CD4-positive, alpha-beta T cell (primary cell): ENCODE measurements at regions not wholly inside any gene's neighbourhood (a gene's known extent, or its start where the extent isn't known, plus 50 kb on each side); places are given as distances from the start of the nearest gene placed in this dataset.
"Not testable (repeated sequence)": the region's sequence is repeated elsewhere in the genome, so short reads cannot be mapped to it uniquely, and the experiment has no call there.

Source experiments
- ATAC-seq: fragments of 200-7000 bp; cut with Tn5 transposase; one replicate; pipeline ENCODE4 v1.10.0; 2022; ENCODE audit warnings: mild to moderate bottlenecking; ENCODE audit not compliant: poor library complexity
- CTCF ChIA-PET: fragments of 350-600 bp; sonication (Branson Sonifier 250); formaldehyde crosslinking; loops from one replicate; lab custom pipeline; 2021; ENCODE audit warnings: antibody characterized with exemption, inconsistent platforms; lab: Charles Lee
- POLR2A ChIA-PET: fragments of 350-600 bp; sonication (Branson Sonifier 250); formaldehyde crosslinking; loops from one replicate; lab custom pipeline; 2021; ENCODE audit warnings: antibody characterized with exemption, inconsistent platforms; lab: Charles Lee
- DNase-seq, 14 experiments: peaks; one replicate each; pipeline ENCODE4 v3.0.0-alpha.2; 2013 to 2020; ENCODE audit warnings: mixed read lengths in 2 of 14
- H3K27ac ChIP-seq, 2 donors: one replicate each; pipeline versions ENCODE4 v1.5.1 to v1.7.0; 2013; ENCODE audit warnings: low read length in 2 of 2, low read depth in 1 of 2, mild to moderate bottlenecking in 1 of 2
- H3K27me3 ChIP-seq, 2 experiments: 1 replicate in 1 of 2; 2 replicates in 1 of 2; pipeline versions ENCODE4 v1.6.1 to v1.7.0; 2013; ENCODE audit warnings: low read length in 2 of 2, control low read depth in 1 of 2, mild to moderate bottlenecking in 1 of 2, moderate library complexity in 1 of 2; ENCODE audit not compliant: insufficient read depth in 2 of 2, control insufficient read depth in 1 of 2
- H3K36me3 ChIP-seq: one replicate; pipeline ENCODE4 v1.6.1; 2013; ENCODE audit warnings: low read length, control low read depth; ENCODE audit not compliant: insufficient read depth
- H3K4me1 ChIP-seq: one replicate; pipeline ENCODE4 v1.6.1; 2013; ENCODE audit warnings: low read length, control low read depth; ENCODE audit not compliant: insufficient read depth
- H3K4me3 ChIP-seq: one replicate; pipeline ENCODE4 v1.5.1; 2013; ENCODE audit warnings: mild to moderate bottlenecking, low read length, moderate library complexity
- H3K9me3 ChIP-seq, 2 experiments: 1 replicate in 1 of 2; 2 replicates in 1 of 2; pipeline versions ENCODE4 v1.6.1 to v1.7.0; 2013; ENCODE audit warnings: low read length in 2 of 2, mild to moderate bottlenecking in 2 of 2, control low read depth in 1 of 2, moderate library complexity in 1 of 2; ENCODE audit not compliant: control insufficient read depth in 1 of 2, insufficient read depth in 1 of 2
- H3K27ac Mint-ChIP-seq: one replicate; pipeline ENCODE4 v1.8.0; 2020; ENCODE audit warnings: mixed read lengths
- H3K27me3 Mint-ChIP-seq: one replicate; pipeline ENCODE4 v1.8.0; 2021; ENCODE audit warnings: mixed read lengths
- H3K36me3 Mint-ChIP-seq: one replicate; pipeline ENCODE4 v1.8.0; 2021; ENCODE audit warnings: low read depth, mixed read lengths
- H3K4me1 Mint-ChIP-seq: one replicate; pipeline ENCODE4 v1.8.0; 2021; ENCODE audit warnings: low read depth, mixed read lengths
- H3K4me3 Mint-ChIP-seq: one replicate; pipeline ENCODE4 v1.8.0; 2020; ENCODE audit warnings: mild to moderate bottlenecking, mixed read lengths
- H3K9me3 Mint-ChIP-seq: one replicate; pipeline ENCODE4 v1.8.0; 2020; ENCODE audit warnings: mixed read lengths
- CTCF ChIP-seq: fragments of 200-600 bp; IDR thresholded peaks from one replicate; pipeline ENCODE4 v1.8.0; 2022; ENCODE audit warnings: antibody characterized with exemption, mild to moderate bottlenecking
- intact Hi-C, 2 experiments: fragments of 100-400 bp; cut with DNase I in 1 of 2; cut with micrococcal nuclease in 1 of 2; formaldehyde crosslinking; loops; one replicate each; pipeline versions ENCODE4 v1.15.1 to v1.9.0; 2023 to 2025; cut with DNase I, micrococcal nuclease

- no peak for TF ChIP-seq CTCF
- Mint-ChIP-seq H3K27ac (no peak overlapping the region), H3K27me3 (no peaks in the 10 kb centered on the region), H3K4me1 (no peaks in the 10 kb centered on the region), H3K36me3 (no peaks in the 10 kb centered on the region), H3K9me3 (no peaks in the 10 kb centered on the region), H3K4me3 (no peak overlapping the region)
- DNase-seq (no peak), ATAC-seq (no peak)
- CTCF ChIA-PET: no interaction called here
- intact Hi-C loops: no loop called here
- Histone ChIP-seq H3K9me3 (no peaks in the 10 kb centered on the region), H3K27me3 (no peaks in the 10 kb centered on the region), H3K36me3 (no peaks in the 10 kb centered on the region), H3K4me1 (no peaks in the 10 kb centered on the region), H3K4me3 (no peak overlapping the region), H3K27ac (no peak overlapping the region)
- POLR2A ChIA-PET: no interaction called here
Measured at GRCh38 chr3:5698851-5699250, 511.3 kb downstream of the EDEM1 start.

- no peak overlapping the region for H3K27ac Mint-ChIP-seq
- H3K36me3 ChIP-seq: no peaks in the 10 kb centered on the region
- no peaks in the 10 kb centered on the region for H3K4me1 ChIP-seq
- H3K27me3 ChIP-seq: no peaks in the 10 kb centered on the region
- no peaks in the 10 kb centered on the region for H3K9me3 Mint-ChIP-seq
- DNase-seq (no peak), ATAC-seq (no peak)
- intact Hi-C loops: no loop called here
- POLR2A ChIA-PET: no interaction called here
- no peaks in the 10 kb centered on the region for H3K27me3 Mint-ChIP-seq
- no peak overlapping the region for H3K4me3 Mint-ChIP-seq
- no peaks in the 10 kb centered on the region for H3K9me3 ChIP-seq
- no peak for TF ChIP-seq CTCF
- no peaks in the 10 kb centered on the region for H3K36me3 Mint-ChIP-seq
- CTCF ChIA-PET: no interaction called here
- no peak overlapping the region for H3K4me3 ChIP-seq
- H3K27ac ChIP-seq: no peak overlapping the region
- H3K4me1 Mint-ChIP-seq: no peaks in the 10 kb centered on the region
Measured at GRCh38 chr3:5699313-5699712, 511.8 kb downstream of the EDEM1 start.

- TF ChIP-seq CTCF: no peak
- Mint-ChIP-seq H3K27ac (no peak overlapping the region), H3K36me3 (no peaks in the 10 kb centered on the region), H3K27me3 (no peaks in the 10 kb centered on the region), H3K9me3 (no peaks in the 10 kb centered on the region), H3K4me1 (no peaks in the 10 kb centered on the region), H3K4me3 (no peak overlapping the region)
- DNase-seq (no peak), ATAC-seq (no peak)
- Histone ChIP-seq H3K4me3 (no peak overlapping the region), H3K36me3 (no peaks in the 10 kb centered on the region), H3K27me3 (no peaks in the 10 kb centered on the region), H3K27ac (no peak overlapping the region), H3K9me3 (no peaks in the 10 kb centered on the region), H3K4me1 (no peaks in the 10 kb centered on the region)
- ChIA-PET POLR2A (no interaction called here), CTCF (no interaction called here)
- intact Hi-C loops: no loop called here
Measured at GRCh38 chr3:5699811-5700210, 512.3 kb downstream of the EDEM1 start.

- H3K27me3 ChIP-seq, H3K9me3 Mint-ChIP-seq, DNase-seq, H3K36me3 Mint-ChIP-seq, H3K4me3 Mint-ChIP-seq, CTCF ChIA-PET, intact Hi-C loops, ATAC-seq, H3K27me3 Mint-ChIP-seq, POLR2A ChIA-PET, H3K27ac ChIP-seq, H3K36me3 ChIP-seq, H3K9me3 ChIP-seq, H3K4me3 ChIP-seq, H3K27ac Mint-ChIP-seq, H3K4me1 Mint-ChIP-seq, H3K4me1 ChIP-seq: not testable (repeated sequence)
Measured at GRCh38 chr3:5701005-5701404, 513.5 kb downstream of the EDEM1 start.
